ENCODE measurements at regions not wholly inside any gene's neighbourhood (a gene's known extent, or its start where the extent isn't known, plus 50 kb on each side); places are given as distances from the start of the nearest gene placed in this dataset.

DNA sequence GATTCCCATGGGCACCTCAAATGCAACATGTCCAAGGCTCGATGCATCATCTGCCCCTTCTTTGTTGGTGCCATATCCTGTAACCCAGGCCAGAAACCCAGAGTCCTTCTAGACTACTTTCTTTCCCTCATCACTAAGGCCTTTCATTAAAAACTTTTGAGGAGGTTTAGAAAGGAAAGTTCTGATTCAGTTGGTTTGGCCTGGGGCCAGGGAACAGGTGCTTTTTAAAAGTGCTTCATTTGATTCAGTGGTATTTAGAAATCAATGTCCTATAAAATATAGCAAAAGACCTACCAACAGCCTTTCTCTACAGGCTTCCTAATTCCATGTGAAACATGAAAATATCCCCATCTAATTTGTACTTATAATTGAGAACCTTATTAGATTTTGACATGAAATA is 341.9 kb upstream of the RORA start:
- TF ChIP-seq, protein P1, sequence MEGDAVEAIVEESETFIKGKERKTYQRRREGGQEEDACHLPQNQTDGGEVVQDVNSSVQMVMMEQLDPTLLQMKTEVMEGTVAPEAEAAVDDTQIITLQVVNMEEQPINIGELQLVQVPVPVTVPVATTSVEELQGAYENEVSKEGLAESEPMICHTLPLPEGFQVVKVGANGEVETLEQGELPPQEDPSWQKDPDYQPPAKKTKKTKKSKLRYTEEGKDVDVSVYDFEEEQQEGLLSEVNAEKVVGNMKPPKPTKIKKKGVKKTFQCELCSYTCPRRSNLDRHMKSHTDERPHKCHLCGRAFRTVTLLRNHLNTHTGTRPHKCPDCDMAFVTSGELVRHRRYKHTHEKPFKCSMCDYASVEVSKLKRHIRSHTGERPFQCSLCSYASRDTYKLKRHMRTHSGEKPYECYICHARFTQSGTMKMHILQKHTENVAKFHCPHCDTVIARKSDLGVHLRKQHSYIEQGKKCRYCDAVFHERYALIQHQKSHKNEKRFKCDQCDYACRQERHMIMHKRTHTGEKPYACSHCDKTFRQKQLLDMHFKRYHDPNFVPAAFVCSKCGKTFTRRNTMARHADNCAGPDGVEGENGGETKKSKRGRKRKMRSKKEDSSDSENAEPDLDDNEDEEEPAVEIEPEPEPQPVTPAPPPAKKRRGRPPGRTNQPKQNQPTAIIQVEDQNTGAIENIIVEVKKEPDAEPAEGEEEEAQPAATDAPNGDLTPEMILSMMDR (IDR thresholded peaks at IDR 0.05) = no peak
- no peak for TF ChIP-seq POLR2A (IDR thresholded peaks at IDR 0.05)
- no peak for TF ChIP-seq POLR2AphosphoS5 (IDR thresholded peaks at IDR 0.05)
- no peak for TF ChIP-seq EP300 (IDR thresholded peaks at IDR 0.05; ENCODE audit: low read depth)
